HCT116 (cell line): ENCODE measurements at regions not wholly inside any gene's neighbourhood (a gene's known extent, or its start where the extent isn't known, plus 50 kb on each side); places are given as distances from the start of the nearest gene placed in this dataset.

ENCODE experiments used
- CTCF ChIP-seq, 3 experiments: fragments of 200-600 bp in 1 of 3; sonication (generic) in 1 of 3; IDR thresholded peaks in 2 of 3; conservative IDR thresholded peaks in 1 of 3; 2 replicates each; pipeline ENCODE4 v1.5.1; 2012 to 2017; ENCODE audit warnings: low read depth in 2 of 3, low read length in 2 of 3, antibody characterized with exemption in 1 of 3, borderline replicate concordance in 1 of 3, control low read depth in 1 of 3, mild to moderate bottlenecking in 1 of 3, mixed read lengths in 1 of 3, mixed run types in 1 of 3, moderate library complexity in 1 of 3; ENCODE audit not compliant: insufficient read depth in 1 of 3
- POLR2A ChIP-seq: IDR thresholded peaks from 2 replicates; pipeline ENCODE4 v1.7.0; 2011; ENCODE audit warnings: borderline replicate concordance; ENCODE audit not compliant: insufficient read depth, insufficient read length; ENCODE audit errors: extremely low read depth

- TF ChIP-seq POLR2A = no peak
- no peak for TF ChIP-seq CTCF (IDR thresholded peaks at IDR 0.05 in 2 of 3, conservative IDR thresholded peaks at IDR 0.05 in 1 of 3; ENCODE audit: borderline replicate concordance in 1 of 3, insufficient read depth in 1 of 3, low read depth in 2 of 3, low read length in 2 of 3)
Observed at GRCh38 chr3:124448954-124449353, 281.3 kb upstream of the UMPS start.
